Dendritic cell treated with granulocyte-macrophage colony-stimulating factor and Interleukin-4, amounts not matched to agents 40 ng/mL and 50 ng/mL, for 4 days (primary cell): ENCODE measurements at regions not wholly inside any gene's neighbourhood (a gene's known extent, or its start where the extent isn't known, plus 50 kb on each side); places are given as distances from the start of the nearest gene placed in this dataset.

Experiments used
- H3K27ac Mint-ChIP-seq: one replicate; pipeline ENCODE4 v1.8.0; 2022; ENCODE audit warnings: mild to moderate bottlenecking, mixed read lengths
- H3K27me3 Mint-ChIP-seq: one replicate; pipeline ENCODE4 v1.8.0; 2022; ENCODE audit warnings: mild to moderate bottlenecking, mixed read lengths
- H3K36me3 Mint-ChIP-seq: one replicate; pipeline ENCODE4 v1.8.0; 2022; ENCODE audit warnings: low read depth, mixed read lengths
- H3K4me1 Mint-ChIP-seq: one replicate; pipeline ENCODE4 v1.8.0; 2022; ENCODE audit warnings: low read depth, mixed read lengths
- H3K4me3 Mint-ChIP-seq: one replicate; pipeline ENCODE4 v1.8.0; 2022; ENCODE audit warnings: mild to moderate bottlenecking, moderate library complexity, mixed read lengths
- H3K9me3 Mint-ChIP-seq: one replicate; pipeline ENCODE4 v1.8.0; 2022; ENCODE audit warnings: mixed read lengths
- intact Hi-C: fragments of 100-400 bp; cut with micrococcal nuclease; formaldehyde crosslinking; loops from one replicate; pipeline ENCODE4 v1.15.0; 2022

DNA sequence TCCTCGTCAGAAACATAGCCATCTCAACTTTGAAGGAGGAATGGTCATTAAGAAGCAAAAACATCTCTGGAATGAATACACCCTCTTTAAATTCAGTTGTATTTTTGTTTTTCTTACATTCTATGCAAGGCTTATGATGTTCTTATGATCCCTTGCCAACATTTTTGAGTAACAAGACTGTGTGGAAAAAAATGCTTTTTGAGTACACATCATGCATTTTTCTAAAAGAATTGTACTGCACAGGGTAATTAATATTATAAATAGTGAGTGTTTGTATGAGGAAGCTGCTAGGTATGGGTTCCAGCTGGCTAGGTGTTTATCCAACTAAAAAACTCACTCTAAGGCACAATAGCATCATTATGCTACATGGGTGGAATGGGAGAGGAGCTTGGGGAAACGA lies 59.0 kb upstream of the SPATS2L start:
- intact Hi-C loops, result no loop called here
- H3K27me3 Mint-ChIP-seq, result peaks cover 5% of the 10 kb centered on the region
- H3K4me1 Mint-ChIP-seq, result peaks cover 13% of the 10 kb centered on the region
- no peak overlapping the region for H3K27ac Mint-ChIP-seq
- H3K4me3 Mint-ChIP-seq, result no peak overlapping the region
- no peaks in the 10 kb centered on the region for H3K36me3 Mint-ChIP-seq
- H3K9me3 Mint-ChIP-seq, result no peaks in the 10 kb centered on the region

DNA sequence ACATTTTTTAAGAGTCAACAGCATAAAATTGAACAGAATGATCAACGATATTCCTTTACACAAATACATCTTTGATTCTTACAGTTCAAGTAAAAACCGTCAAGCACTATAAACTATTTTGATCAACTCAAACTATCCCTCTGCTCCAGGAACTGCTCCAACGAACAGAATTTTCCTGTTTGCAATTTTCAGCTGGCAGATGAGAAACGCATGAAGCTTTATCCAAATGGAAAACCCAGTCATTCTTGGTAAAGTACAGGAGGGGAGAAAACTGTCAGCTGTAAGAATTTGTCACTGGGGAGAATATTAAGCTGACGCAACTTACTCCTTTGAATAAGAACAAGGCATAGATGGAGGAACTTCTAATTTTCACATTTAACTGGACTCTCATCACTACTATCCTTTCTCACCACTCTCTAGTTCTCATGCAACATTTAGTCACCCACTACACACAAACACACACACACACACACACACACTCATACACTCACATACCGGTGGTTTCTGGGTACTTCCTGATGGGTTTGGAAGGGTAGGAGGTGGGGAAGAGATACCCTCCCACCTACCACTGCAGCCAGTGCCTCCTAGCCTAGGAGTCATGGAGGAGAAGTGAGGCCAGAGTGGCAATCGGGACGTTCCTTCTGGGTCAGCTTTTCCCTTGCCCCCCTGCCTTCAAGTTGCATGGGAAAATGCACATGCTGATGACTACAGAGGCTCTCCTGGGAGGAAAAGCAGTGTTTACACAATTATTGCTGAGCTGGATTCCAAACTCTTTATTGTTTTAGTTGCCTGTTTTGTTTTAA lies 54.0 kb upstream of the SPATS2L start:
- intact Hi-C loops, result no loop called here
- Mint-ChIP-seq H3K27ac (no peak overlapping the region), H3K27me3 (peaks cover 3% of the 10 kb centered on the region), H3K9me3 (no peaks in the 10 kb centered on the region), H3K4me3 (no peak overlapping the region), H3K36me3 (no peaks in the 10 kb centered on the region), H3K4me1 (peaks cover 8% of the 10 kb centered on the region)

DNA sequence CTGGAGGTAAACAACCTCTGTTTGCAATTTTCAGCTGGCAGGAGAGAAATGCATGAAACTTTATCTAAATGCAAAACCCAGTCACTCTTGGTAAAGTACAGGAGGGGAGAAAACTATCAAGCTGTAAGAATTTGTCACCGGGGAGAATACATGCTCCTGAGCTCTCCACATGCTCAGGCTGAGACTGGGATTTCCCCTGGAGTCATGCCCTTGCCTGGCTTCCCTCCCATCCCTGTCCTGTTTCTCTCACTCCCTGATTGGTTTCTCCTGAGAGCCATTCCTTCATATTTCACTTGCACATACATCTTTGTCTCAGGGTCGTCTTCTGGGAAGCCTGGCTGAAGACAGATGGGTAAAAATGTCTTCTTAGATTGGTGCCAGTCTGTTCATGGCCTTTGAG lies 52.9 kb upstream of the SPATS2L start:
- Mint-ChIP-seq H3K9me3 (no peaks in the 10 kb centered on the region), H3K4me3 (no peak overlapping the region), H3K4me1 (peaks cover 9% of the 10 kb centered on the region), H3K27ac (no peak overlapping the region), H3K36me3 (no peaks in the 10 kb centered on the region), H3K27me3 (peaks cover 5% of the 10 kb centered on the region)
- intact Hi-C loops, result no loop called here

DNA sequence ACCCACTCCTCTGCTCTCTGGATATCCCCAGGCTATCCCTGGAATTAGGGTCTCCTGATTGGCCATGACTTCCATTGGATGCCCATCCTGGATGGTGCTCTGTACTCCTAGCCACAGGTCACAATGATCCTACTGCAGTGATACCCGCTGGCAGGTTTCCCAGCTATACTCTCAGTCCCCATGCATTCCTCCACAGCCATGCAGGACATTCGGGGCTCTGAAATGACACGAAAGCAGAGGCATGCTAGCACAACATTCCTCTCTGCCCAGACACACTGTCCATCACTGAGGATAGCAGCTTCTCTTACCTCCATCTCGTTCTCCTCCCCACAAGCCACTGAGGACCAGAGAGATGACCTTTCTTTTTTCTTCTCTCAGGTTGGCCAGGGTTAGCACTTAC lies 51.7 kb upstream of the SPATS2L start:
- Mint-ChIP-seq H3K27ac (no peak overlapping the region), H3K4me1 (peaks cover 14% of the 10 kb centered on the region), H3K27me3 (peaks cover 4% of the 10 kb centered on the region), H3K9me3 (no peaks in the 10 kb centered on the region), H3K36me3 (no peaks in the 10 kb centered on the region), H3K4me3 (no peak overlapping the region)
- intact Hi-C loops, result no loop called here

DNA sequence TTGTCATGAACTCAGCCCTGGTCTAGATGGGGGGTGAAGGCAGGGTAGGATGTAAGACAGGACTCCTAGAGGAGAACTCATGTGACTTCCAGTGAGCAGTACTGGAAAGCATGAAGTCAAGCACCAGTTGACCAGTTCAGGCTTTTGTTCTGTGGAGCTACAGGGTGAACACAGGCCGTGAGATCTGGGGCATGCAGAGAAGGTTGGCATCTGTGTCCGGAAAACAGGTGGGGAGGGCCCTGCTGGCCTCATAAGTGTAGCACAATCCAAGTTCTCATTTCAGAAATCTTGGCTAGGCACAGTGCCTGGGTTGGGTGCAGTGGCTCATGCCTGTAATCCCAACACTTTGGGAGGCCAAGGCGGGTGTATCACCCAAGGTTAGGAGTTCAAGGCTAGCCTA lies 50.9 kb upstream of the SPATS2L start:
- H3K36me3 Mint-ChIP-seq, result no peaks in the 10 kb centered on the region
- no peak overlapping the region for H3K27ac Mint-ChIP-seq
- no peak overlapping the region for H3K4me3 Mint-ChIP-seq
- H3K27me3 Mint-ChIP-seq, result peaks cover 4% of the 10 kb centered on the region
- H3K4me1 Mint-ChIP-seq, result peaks cover 14% of the 10 kb centered on the region
- no peaks in the 10 kb centered on the region for H3K9me3 Mint-ChIP-seq
- intact Hi-C loops, result no loop called here
